Keratinocyte (primary cell): ENCODE measurements at regions not wholly inside any gene's neighbourhood (a gene's known extent, or its start where the extent isn't known, plus 50 kb on each side); places are given as distances from the start of the nearest gene placed in this dataset.

ENCODE experiments used
- DNase-seq: peaks from one replicate; pipeline ENCODE4 v3.0.0-alpha.2; 2011; ENCODE audit warnings: low read depth, missing footprints, low spot score
- FAIRE-seq: peaks from 2 replicates; lab custom pipeline; 2011; peaks lifted over from hg19 to GRCh38; lab: Jason Lieb, UNC
- H2AFZ ChIP-seq: 2 replicates; pipeline ENCODE4 v1.6.0; 2012; ENCODE audit warnings: low read length, control low read depth, inconsistent platforms; ENCODE audit not compliant: control insufficient read depth
- H3K27ac ChIP-seq: 2 replicates; pipeline ENCODE4 v1.5.1; 2011; ENCODE audit warnings: low read length; ENCODE audit not compliant: control insufficient read depth, insufficient read depth
- H3K27me3 ChIP-seq: 3 replicates; pipeline ENCODE4 v1.6.0; 2011; ENCODE audit warnings: low read length; ENCODE audit not compliant: control insufficient read depth, insufficient read depth; ENCODE audit errors: extremely low read depth
- H3K36me3 ChIP-seq, 2 experiments: 2 replicates in 1 of 2; 3 replicates in 1 of 2; pipeline ENCODE4 v1.5.1; 2011; ENCODE audit warnings: low read length in 2 of 2, mild to moderate bottlenecking in 1 of 2; ENCODE audit not compliant: control insufficient read depth in 2 of 2, insufficient read depth in 2 of 2; ENCODE audit errors: extremely low read depth in 1 of 2
- H3K4me1 ChIP-seq: 3 replicates; pipeline ENCODE4 v1.5.1; 2011; ENCODE audit warnings: low read length; ENCODE audit not compliant: control insufficient read depth, insufficient read depth; ENCODE audit errors: extremely low read depth
- H3K4me2 ChIP-seq: 3 replicates; pipeline ENCODE4 v1.6.0; 2011; ENCODE audit warnings: low read depth, low read length; ENCODE audit not compliant: control insufficient read depth, insufficient read depth; ENCODE audit errors: extremely low read depth
- H3K4me3 ChIP-seq, 3 experiments: fragments of 200-600 bp in 1 of 3; sonication (generic) in 1 of 3; 2 replicates in 2 of 3; 3 replicates in 1 of 3; pipeline ENCODE4 v1.5.1; 2011 to 2016; ENCODE audit warnings: low read length in 3 of 3, mild to moderate bottlenecking in 3 of 3, control low read depth in 2 of 3, inconsistent platforms in 1 of 3, low read depth in 1 of 3, mixed read lengths in 1 of 3, mixed run types in 1 of 3, moderate library complexity in 1 of 3; ENCODE audit not compliant: control insufficient read depth in 2 of 3, insufficient read depth in 2 of 3; ENCODE audit errors: extremely low read depth in 1 of 3
- H3K79me2 ChIP-seq: 2 replicates; pipeline ENCODE4 v1.6.0; 2012; ENCODE audit warnings: low read length; ENCODE audit not compliant: control insufficient read depth, insufficient read depth
- H3K9ac ChIP-seq: 3 replicates; pipeline ENCODE4 v1.6.0; 2011; ENCODE audit warnings: low read length; ENCODE audit not compliant: control insufficient read depth, insufficient read depth; ENCODE audit errors: extremely low read depth
- H3K9me1 ChIP-seq: 3 replicates; pipeline ENCODE4 v1.6.0; 2011; ENCODE audit warnings: low read length; ENCODE audit not compliant: control insufficient read depth, insufficient read depth; ENCODE audit errors: extremely low read depth
- H3K9me3 ChIP-seq: 2 replicates; pipeline ENCODE4 v1.5.1; 2012; ENCODE audit warnings: low read depth, low read length; ENCODE audit not compliant: control insufficient read depth
- H4K20me1 ChIP-seq: 3 replicates; pipeline ENCODE4 v1.6.0; 2011; ENCODE audit warnings: low read length; ENCODE audit not compliant: control insufficient read depth, insufficient read depth; ENCODE audit errors: extremely low read depth
- CTCF ChIP-seq, 3 experiments: IDR thresholded peaks in 1 of 3; conservative IDR thresholded peaks in 1 of 3; optimal IDR thresholded peaks in 1 of 3; 2 replicates in 2 of 3; 3 replicates in 1 of 3; pipeline versions ENCODE3 to v1.5.1; 2011; ENCODE audit warnings: low read length in 3 of 3, mild to moderate bottlenecking in 3 of 3, moderate library complexity in 2 of 3, control low read depth in 1 of 3, inconsistent platforms in 1 of 3; ENCODE audit not compliant: insufficient read depth in 2 of 3; ENCODE audit errors: extremely low read depth in 1 of 3
- EZH2 ChIP-seq: IDR thresholded peaks from one replicate; pipeline ENCODE4 v1.6.1; 2012; ENCODE audit warnings: inconsistent platforms, mild to moderate bottlenecking, low read length, moderate library complexity
- dilution Hi-C: fragments of 300-500 bp; cut with MboI; formaldehyde crosslinking; loops from one replicate; pipeline ENCODE4 v1.7.0; 2020; ENCODE audit warnings: low sequenced_read_pairs; ENCODE audit not compliant: extremely low pct_ligation_motif_present

GRCh38 chr2:200092235-200092634 is 136.9 kb downstream of the MAIP1 start:
- H3K79me2 ChIP-seq = no peaks in the 10 kb centered on the region
- H3K9me3 ChIP-seq = no peaks in the 10 kb centered on the region
- H3K4me2 ChIP-seq = no peak overlapping the region
- no peaks in the 10 kb centered on the region for H3K4me1 ChIP-seq
- no peak for FAIRE-seq
- no peak overlapping the region for H3K27ac ChIP-seq
- TF ChIP-seq CTCF (optimal IDR thresholded peaks at IDR 0.05 in 1 of 3, IDR thresholded peaks at IDR 0.05 in 1 of 3, conservative IDR thresholded peaks at IDR 0.05 in 1 of 3; ENCODE audit: extremely low read depth in 1 of 3, insufficient read depth in 2 of 3, low read length in 3 of 3) = no peak
- TF ChIP-seq EZH2 = no peak
- no peak for DNase-seq
- H3K4me3 ChIP-seq = no peak overlapping the region
- H3K9ac ChIP-seq = no peak overlapping the region
- no peaks in the 10 kb centered on the region for H3K27me3 ChIP-seq
- H4K20me1 ChIP-seq = no peaks in the 10 kb centered on the region
- no peaks in the 10 kb centered on the region for H3K9me1 ChIP-seq
- no peak overlapping the region for H2AFZ ChIP-seq
- dilution Hi-C loops = no loop called here
- no peaks in the 10 kb centered on the region for H3K36me3 ChIP-seq

GRCh38 chr2:200095436-200095835 is 140.1 kb downstream of the MAIP1 start:
- Histone ChIP-seq H4K20me1 (no peaks in the 10 kb centered on the region), H3K79me2 (no peaks in the 10 kb centered on the region), H3K9me1 (no peaks in the 10 kb centered on the region), H3K27me3 (no peaks in the 10 kb centered on the region), H2AFZ (no peak overlapping the region), H3K36me3 (no peaks in the 10 kb centered on the region), H3K27ac (no peak overlapping the region), H3K9ac (no peak overlapping the region), H3K4me1 (no peaks in the 10 kb centered on the region), H3K9me3 (no peaks in the 10 kb centered on the region), H3K4me2 (no peak overlapping the region), H3K4me3 (no peak overlapping the region)
- TF ChIP-seq EZH2 = no peak
- no peak for TF ChIP-seq CTCF (optimal IDR thresholded peaks at IDR 0.05 in 1 of 3, IDR thresholded peaks at IDR 0.05 in 1 of 3, conservative IDR thresholded peaks at IDR 0.05 in 1 of 3; ENCODE audit: extremely low read depth in 1 of 3, insufficient read depth in 2 of 3, low read length in 3 of 3)
- dilution Hi-C loops = no loop called here
- FAIRE-seq (no peak), DNase-seq (no peak)
